ENCODE measurements at regions not wholly inside any gene's neighbourhood (a gene's known extent, or its start where the extent isn't known, plus 50 kb on each side); places are given as distances from the start of the nearest gene placed in this dataset.

DNA sequence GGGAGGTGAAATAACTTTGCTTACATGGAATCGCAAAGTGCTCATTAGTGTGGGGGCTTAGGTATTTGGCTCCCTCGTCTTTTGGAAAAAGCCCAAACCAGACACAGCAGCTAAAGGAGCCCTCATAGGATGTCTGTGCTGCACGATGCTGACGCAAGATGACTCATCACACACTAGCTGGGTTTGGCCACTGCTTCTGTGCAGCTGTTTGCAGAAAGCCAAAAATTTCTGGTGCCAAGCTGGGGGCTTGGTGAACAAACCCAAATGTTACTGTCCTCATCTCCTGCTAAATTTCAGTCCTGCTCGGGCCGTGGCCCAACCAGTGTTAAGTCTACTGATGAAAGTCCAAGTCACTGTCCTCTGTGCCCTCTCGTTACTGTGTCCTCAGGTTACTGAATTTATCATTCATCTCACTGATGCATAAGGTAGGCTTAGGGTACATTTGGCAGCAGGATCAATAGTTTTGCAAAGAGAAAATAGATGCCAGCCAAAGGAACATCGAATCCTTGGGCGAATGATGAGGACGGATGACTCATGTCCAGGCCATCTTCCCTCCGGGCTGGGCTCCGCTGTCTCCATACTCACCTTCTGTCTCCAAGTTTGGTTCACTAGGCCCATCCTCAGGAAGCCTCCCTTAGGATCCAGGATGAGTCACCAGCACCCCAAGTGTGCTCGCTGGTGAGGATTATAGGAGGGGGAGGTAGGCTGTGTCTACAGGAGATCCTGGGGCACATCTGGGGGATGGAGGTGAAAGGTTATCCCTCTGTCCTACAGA lies 177.7 kb downstream of the ADSS2 start:
- TF ChIP-seq POLR2AphosphoS5 (IDR thresholded peaks at IDR 0.05), result no peak
- no peak for TF ChIP-seq TAF1 (IDR thresholded peaks at IDR 0.05; ENCODE audit: low read depth)
- TF ChIP-seq SMC3 (conservative IDR thresholded peaks at IDR 0.05; ENCODE audit: poor library complexity), result no peak
- TF ChIP-seq EP300 (conservative IDR thresholded peaks at IDR 0.05; ENCODE audit: poor library complexity, severe bottlenecking), result no peak
- no peak for TF ChIP-seq RAD21 (conservative IDR thresholded peaks at IDR 0.05)
- TF ChIP-seq, protein P1, sequence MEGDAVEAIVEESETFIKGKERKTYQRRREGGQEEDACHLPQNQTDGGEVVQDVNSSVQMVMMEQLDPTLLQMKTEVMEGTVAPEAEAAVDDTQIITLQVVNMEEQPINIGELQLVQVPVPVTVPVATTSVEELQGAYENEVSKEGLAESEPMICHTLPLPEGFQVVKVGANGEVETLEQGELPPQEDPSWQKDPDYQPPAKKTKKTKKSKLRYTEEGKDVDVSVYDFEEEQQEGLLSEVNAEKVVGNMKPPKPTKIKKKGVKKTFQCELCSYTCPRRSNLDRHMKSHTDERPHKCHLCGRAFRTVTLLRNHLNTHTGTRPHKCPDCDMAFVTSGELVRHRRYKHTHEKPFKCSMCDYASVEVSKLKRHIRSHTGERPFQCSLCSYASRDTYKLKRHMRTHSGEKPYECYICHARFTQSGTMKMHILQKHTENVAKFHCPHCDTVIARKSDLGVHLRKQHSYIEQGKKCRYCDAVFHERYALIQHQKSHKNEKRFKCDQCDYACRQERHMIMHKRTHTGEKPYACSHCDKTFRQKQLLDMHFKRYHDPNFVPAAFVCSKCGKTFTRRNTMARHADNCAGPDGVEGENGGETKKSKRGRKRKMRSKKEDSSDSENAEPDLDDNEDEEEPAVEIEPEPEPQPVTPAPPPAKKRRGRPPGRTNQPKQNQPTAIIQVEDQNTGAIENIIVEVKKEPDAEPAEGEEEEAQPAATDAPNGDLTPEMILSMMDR (IDR thresholded peaks at IDR 0.05; ENCODE audit: poor library complexity, severe bottlenecking), result no peak
- Histone ChIP-seq H3K4me2 (ENCODE audit: low read length) (no peak overlapping the region), H3F3A (ENCODE audit: insufficient read depth, low read length, poor library complexity, severe bottlenecking) (no peaks in the 10 kb centered on the region), H3K9me3 (ENCODE audit: low read length) (no peaks in the 10 kb centered on the region), H3K79me2 (replicated peaks; ENCODE audit: insufficient read depth, low read length) (no peaks in the 10 kb centered on the region), H2AFZ (ENCODE audit: low read depth, low read length) (no peak overlapping the region), H3K27me3 (ENCODE audit: insufficient read depth, low read depth, low read length) (no peaks in the 10 kb centered on the region), H3K36me3 (ENCODE audit: insufficient read depth, low read length) (no peaks in the 10 kb centered on the region), H3K4me3 (ENCODE audit: low read length) (no peak overlapping the region), H3K9ac (ENCODE audit: low read length) (no peak overlapping the region), H3K9me2 (ENCODE audit: insufficient read depth, low read length) (no peaks in the 10 kb centered on the region), H3K27ac (ENCODE audit: low read length) (no peak overlapping the region), H4K20me1 (ENCODE audit: insufficient read depth) (no peaks in the 10 kb centered on the region)

DNA sequence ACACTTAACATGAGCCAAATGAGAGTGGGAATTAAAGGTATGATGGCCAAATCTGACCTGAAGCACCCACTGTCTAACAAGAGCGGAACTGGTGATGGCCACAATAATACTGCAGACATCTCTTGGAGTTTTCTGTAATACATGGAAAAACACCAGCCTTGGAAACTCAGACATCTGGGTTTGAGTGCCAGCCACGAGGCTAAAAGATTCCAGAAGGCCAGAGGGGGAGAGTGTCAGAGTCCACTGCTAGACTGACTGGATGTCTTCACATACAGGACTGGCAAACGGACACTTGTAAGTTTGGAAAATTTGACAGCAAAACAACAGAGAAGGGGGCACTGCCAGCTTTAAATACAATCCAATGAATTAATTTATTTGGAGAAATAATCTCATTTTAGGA lies 175.1 kb downstream of the ADSS2 start:
- Histone ChIP-seq H3K9me2 (ENCODE audit: insufficient read depth, low read length) (no peaks in the 10 kb centered on the region), H2AFZ (ENCODE audit: low read depth, low read length) (no peak overlapping the region), H3K27ac (ENCODE audit: low read length) (no peak overlapping the region), H3K4me3 (ENCODE audit: low read length) (no peak overlapping the region), H3K27me3 (ENCODE audit: insufficient read depth, low read depth, low read length) (no peaks in the 10 kb centered on the region), H3F3A (ENCODE audit: insufficient read depth, low read length, poor library complexity, severe bottlenecking) (no peaks in the 10 kb centered on the region), H3K9ac (ENCODE audit: low read length) (no peak overlapping the region), H3K36me3 (ENCODE audit: insufficient read depth, low read length) (no peaks in the 10 kb centered on the region), H3K9me3 (ENCODE audit: low read length) (no peaks in the 10 kb centered on the region), H3K79me2 (replicated peaks; ENCODE audit: insufficient read depth, low read length) (no peaks in the 10 kb centered on the region), H4K20me1 (ENCODE audit: insufficient read depth) (no peaks in the 10 kb centered on the region), H3K4me2 (ENCODE audit: low read length) (no peak overlapping the region)
- TF ChIP-seq MXI1 (conservative IDR thresholded peaks at IDR 0.05; ENCODE audit: poor library complexity, severe bottlenecking) (no peak), RAD21 (conservative IDR thresholded peaks at IDR 0.05) (no peak), EP300 (conservative IDR thresholded peaks at IDR 0.05; ENCODE audit: poor library complexity, severe bottlenecking) (no peak), TAF1 (IDR thresholded peaks at IDR 0.05; ENCODE audit: low read depth) (no peak)

DNA sequence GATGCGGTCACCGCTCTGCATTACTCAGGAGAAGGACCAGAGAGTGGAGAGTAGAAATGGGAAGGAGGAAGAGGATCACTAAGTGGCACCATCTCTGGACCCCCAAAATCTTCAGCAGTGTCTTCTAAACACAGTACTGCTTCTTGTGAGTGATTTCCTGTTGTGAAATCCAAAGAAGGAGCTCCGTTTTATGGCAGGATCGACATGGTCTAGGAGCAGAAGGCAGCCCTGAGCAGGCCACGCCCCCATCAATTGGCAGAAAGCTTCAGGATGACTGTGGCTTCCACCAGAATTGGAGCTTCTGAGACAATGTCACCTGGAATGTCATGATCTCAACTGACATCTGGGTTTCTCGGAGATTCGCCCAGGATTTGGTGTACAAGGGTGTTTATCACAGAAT lies 171.5 kb downstream of the ADSS2 start:
- Histone ChIP-seq H3K9me2 (ENCODE audit: insufficient read depth, low read length) (no peaks in the 10 kb centered on the region), H3F3A (ENCODE audit: insufficient read depth, low read length, poor library complexity, severe bottlenecking) (no peaks in the 10 kb centered on the region), H3K79me2 (replicated peaks; ENCODE audit: insufficient read depth, low read length) (no peaks in the 10 kb centered on the region), H3K4me2 (ENCODE audit: low read length) (no peak overlapping the region), H3K4me3 (ENCODE audit: low read length) (no peak overlapping the region), H3K9me3 (ENCODE audit: low read length) (no peaks in the 10 kb centered on the region), H3K27ac (ENCODE audit: low read length) (no peak overlapping the region), H3K9ac (ENCODE audit: low read length) (no peak overlapping the region), H3K27me3 (ENCODE audit: insufficient read depth, low read depth, low read length) (no peaks in the 10 kb centered on the region), H4K20me1 (ENCODE audit: insufficient read depth) (no peaks in the 10 kb centered on the region), H3K36me3 (ENCODE audit: insufficient read depth, low read length) (no peaks in the 10 kb centered on the region), H2AFZ (ENCODE audit: low read depth, low read length) (no peak overlapping the region)
- TF ChIP-seq, protein P1 (IDR thresholded peaks at IDR 0.05; ENCODE audit: poor library complexity, severe bottlenecking), result no peak
- TF ChIP-seq EP300 (conservative IDR thresholded peaks at IDR 0.05; ENCODE audit: poor library complexity, severe bottlenecking) (no peak), RAD21 (conservative IDR thresholded peaks at IDR 0.05) (no peak), POLR2AphosphoS5 (IDR thresholded peaks at IDR 0.05) (no peak), MXI1 (conservative IDR thresholded peaks at IDR 0.05; ENCODE audit: poor library complexity, severe bottlenecking) (no peak), TAF1 (IDR thresholded peaks at IDR 0.05; ENCODE audit: low read depth) (no peak), EZH2 (IDR thresholded peaks at IDR 0.05; ENCODE audit: borderline replicate concordance, insufficient read depth, low read length, poor library complexity, severe bottlenecking) (no peak), SMC3 (conservative IDR thresholded peaks at IDR 0.05; ENCODE audit: poor library complexity) (no peak)
- TF ChIP-seq, protein P2, sequence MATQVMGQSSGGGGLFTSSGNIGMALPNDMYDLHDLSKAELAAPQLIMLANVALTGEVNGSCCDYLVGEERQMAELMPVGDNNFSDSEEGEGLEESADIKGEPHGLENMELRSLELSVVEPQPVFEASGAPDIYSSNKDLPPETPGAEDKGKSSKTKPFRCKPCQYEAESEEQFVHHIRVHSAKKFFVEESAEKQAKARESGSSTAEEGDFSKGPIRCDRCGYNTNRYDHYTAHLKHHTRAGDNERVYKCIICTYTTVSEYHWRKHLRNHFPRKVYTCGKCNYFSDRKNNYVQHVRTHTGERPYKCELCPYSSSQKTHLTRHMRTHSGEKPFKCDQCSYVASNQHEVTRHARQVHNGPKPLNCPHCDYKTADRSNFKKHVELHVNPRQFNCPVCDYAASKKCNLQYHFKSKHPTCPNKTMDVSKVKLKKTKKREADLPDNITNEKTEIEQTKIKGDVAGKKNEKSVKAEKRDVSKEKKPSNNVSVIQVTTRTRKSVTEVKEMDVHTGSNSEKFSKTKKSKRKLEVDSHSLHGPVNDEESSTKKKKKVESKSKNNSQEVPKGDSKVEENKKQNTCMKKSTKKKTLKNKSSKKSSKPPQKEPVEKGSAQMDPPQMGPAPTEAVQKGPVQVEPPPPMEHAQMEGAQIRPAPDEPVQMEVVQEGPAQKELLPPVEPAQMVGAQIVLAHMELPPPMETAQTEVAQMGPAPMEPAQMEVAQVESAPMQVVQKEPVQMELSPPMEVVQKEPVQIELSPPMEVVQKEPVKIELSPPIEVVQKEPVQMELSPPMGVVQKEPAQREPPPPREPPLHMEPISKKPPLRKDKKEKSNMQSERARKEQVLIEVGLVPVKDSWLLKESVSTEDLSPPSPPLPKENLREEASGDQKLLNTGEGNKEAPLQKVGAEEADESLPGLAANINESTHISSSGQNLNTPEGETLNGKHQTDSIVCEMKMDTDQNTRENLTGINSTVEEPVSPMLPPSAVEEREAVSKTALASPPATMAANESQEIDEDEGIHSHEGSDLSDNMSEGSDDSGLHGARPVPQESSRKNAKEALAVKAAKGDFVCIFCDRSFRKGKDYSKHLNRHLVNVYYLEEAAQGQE (IDR thresholded peaks at IDR 0.05; ENCODE audit: borderline replicate concordance), result no peak
